ENCODE measurements at regions not wholly inside any gene's neighbourhood (a gene's known extent, or its start where the extent isn't known, plus 50 kb on each side); places are given as distances from the start of the nearest gene placed in this dataset.
A peak's percentile ranks its signal among the peaks of the same experiment; 100 is the strongest.
"Not testable (repeated sequence)": the region's sequence is repeated elsewhere in the genome, so short reads cannot be mapped to it uniquely, and the experiment has no call there.

GRCh38 chr2:234388591-234388990 is 108.3 kb downstream of the ARL4C start:
- WGBS, 2 donors = 70 to 71% methylated on average over 5 of the region's 5 CpGs
- H3K9me3 ChIP-seq (ENCODE audit: control insufficient read depth, low read length) = peaks cover 1% of the 10 kb centered on the region
- no peak for ATAC-seq (ENCODE audit: low FRiP score)

DNA sequence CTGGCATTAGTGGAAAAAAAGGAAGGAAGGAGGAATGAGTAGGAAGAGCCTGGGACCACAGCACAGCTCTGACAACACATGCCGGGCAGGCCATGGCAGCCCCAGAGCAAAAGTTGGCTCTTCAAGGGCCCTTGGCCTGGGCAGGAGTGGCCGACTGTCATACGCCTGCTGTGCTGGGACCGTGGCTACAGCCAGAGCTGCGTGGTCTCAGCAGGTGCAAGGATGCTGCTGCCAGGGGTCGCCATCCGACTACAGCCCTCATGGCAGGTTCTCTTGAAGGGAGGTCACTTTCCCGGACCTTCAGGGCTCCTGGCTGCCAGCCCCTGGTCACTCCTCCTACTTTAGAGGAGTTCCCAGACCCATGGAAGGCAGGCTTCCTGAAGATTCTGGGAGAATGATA is 109.9 kb downstream of the ARL4C start:
- intact Hi-C loops (cut with DNase I) = no loop called here

More at GRCh38 chr2:234388591-234388990, 108.3 kb downstream of the ARL4C start:
- H3K36me3 ChIP-seq (ENCODE audit: control insufficient read depth in 1 of 2, insufficient read depth in 2 of 2, low read length in 1 of 2) = no peaks in the 10 kb centered on the region
- H3K27ac ChIP-seq (ENCODE audit: low read depth in 1 of 2, low read length in 2 of 2) = no peak overlapping the region
- no peak for DNase-seq
- intact Hi-C loops (cut with DNase I) = no loop called here
- no peaks in the 10 kb centered on the region for H3K27me3 ChIP-seq (ENCODE audit: control insufficient read depth in 1 of 2, insufficient read depth in 2 of 2, low read length in 1 of 2)
- no peaks in the 10 kb centered on the region for H3K4me1 ChIP-seq (ENCODE audit: control insufficient read depth in 1 of 2, insufficient read depth in 2 of 2, low read length in 2 of 2)
- no peak overlapping the region for H3K4me3 ChIP-seq (ENCODE audit: low read length in 2 of 2)

DNA sequence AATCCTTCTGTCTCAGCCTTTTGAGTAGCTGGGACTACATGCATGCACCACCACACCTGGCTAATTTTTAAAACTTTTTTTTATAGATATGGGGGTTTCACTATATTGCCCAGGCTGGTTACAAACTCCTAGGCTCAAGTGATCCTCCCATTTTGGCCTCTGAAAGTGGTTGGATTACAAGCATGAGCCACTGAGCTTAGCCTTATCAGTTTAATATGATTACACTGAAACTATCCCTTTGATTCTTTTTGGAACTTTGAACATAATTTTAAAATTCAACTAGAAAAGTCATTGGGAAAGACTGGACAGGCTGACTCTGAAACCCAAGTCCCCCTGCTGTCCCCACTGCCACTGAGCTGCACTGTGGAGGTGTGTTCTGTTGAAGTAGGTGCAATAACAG is 114.8 kb downstream of the ARL4C start:
- H3K4me1 ChIP-seq (ENCODE audit: control insufficient read depth in 1 of 2, insufficient read depth in 2 of 2, low read length in 2 of 2) = no peaks in the 10 kb centered on the region
- intact Hi-C loops (cut with DNase I) = no loop called here
- peaks cover 3% of the 10 kb centered on the region for H3K9me3 ChIP-seq (ENCODE audit: control insufficient read depth, low read length)
- H3K4me3 ChIP-seq (ENCODE audit: low read length in 2 of 2) = no peak overlapping the region
- no peak for DNase-seq
- H3K27ac ChIP-seq (ENCODE audit: low read depth in 1 of 2, low read length in 2 of 2) = no peak overlapping the region
- ATAC-seq (ENCODE audit: low FRiP score) = no peak
- no peaks in the 10 kb centered on the region for H3K27me3 ChIP-seq (ENCODE audit: control insufficient read depth in 1 of 2, insufficient read depth in 2 of 2, low read length in 1 of 2)
- no peaks in the 10 kb centered on the region for H3K36me3 ChIP-seq (ENCODE audit: control insufficient read depth in 1 of 2, insufficient read depth in 2 of 2, low read length in 1 of 2)

More for the DNA sequence above, 109.9 kb downstream of the ARL4C start:
- H3K4me1 ChIP-seq (ENCODE audit: control insufficient read depth in 1 of 2, insufficient read depth in 2 of 2, low read length in 2 of 2) = no peaks in the 10 kb centered on the region
- no peaks in the 10 kb centered on the region for H3K27me3 ChIP-seq (ENCODE audit: control insufficient read depth in 1 of 2, insufficient read depth in 2 of 2, low read length in 1 of 2)
- ATAC-seq (ENCODE audit: low FRiP score) (no peak), DNase-seq (no peak)
- H3K27ac ChIP-seq (ENCODE audit: low read depth in 1 of 2, low read length in 2 of 2) = no peak overlapping the region
- no peak overlapping the region for H3K4me3 ChIP-seq (ENCODE audit: low read length in 2 of 2)
- 82 to 87% methylated on average over 8 of the region's 8 CpGs for WGBS, 2 donors
- no peaks in the 10 kb centered on the region for H3K36me3 ChIP-seq (ENCODE audit: control insufficient read depth in 1 of 2, insufficient read depth in 2 of 2, low read length in 1 of 2)
- H3K9me3 ChIP-seq (ENCODE audit: control insufficient read depth, low read length) = peaks cover 1% of the 10 kb centered on the region

DNA sequence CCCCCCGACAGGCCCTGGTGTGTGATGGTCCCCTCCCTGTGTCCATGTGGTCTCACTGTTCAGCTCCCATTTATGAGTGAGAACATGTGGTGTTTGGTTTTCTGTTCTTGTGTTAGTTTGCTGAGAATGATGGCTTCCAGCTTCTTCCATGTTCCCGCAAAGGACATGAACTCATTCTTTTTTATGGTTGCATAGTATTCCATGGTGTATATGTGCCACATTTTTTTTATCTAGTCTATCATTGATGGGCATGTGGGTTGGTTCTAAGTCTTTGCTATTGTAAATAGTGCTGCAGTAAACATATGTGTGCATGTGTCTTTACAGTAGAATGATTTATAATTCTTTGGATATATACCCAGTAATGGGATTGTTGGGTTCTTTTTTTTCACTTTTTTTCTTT is 117.9 kb downstream of the ARL4C start:
- H3K36me3 ChIP-seq (ENCODE audit: control insufficient read depth in 1 of 2, insufficient read depth in 2 of 2, low read length in 1 of 2); H3K27ac ChIP-seq (ENCODE audit: low read depth in 1 of 2, low read length in 2 of 2); H3K27me3 ChIP-seq (ENCODE audit: control insufficient read depth in 1 of 2, insufficient read depth in 2 of 2, low read length in 1 of 2); ATAC-seq (ENCODE audit: low FRiP score); H3K4me3 ChIP-seq (ENCODE audit: low read length in 2 of 2); H3K9me3 ChIP-seq (ENCODE audit: control insufficient read depth, low read length); H3K4me1 ChIP-seq (ENCODE audit: control insufficient read depth in 1 of 2, insufficient read depth in 2 of 2, low read length in 2 of 2); DNase-seq; intact Hi-C loops (cut with DNase I): not testable (repeated sequence)
- 83 to 84% methylated on average over 2 of the region's 2 CpGs for WGBS, 2 donors

GRCh38 chr2:234378440-234378839 is 118.4 kb downstream of the ARL4C start:
- H3K9me3 ChIP-seq (ENCODE audit: control insufficient read depth, low read length) = peaks cover 1% of the 10 kb centered on the region
- H3K4me3 ChIP-seq (ENCODE audit: low read length in 2 of 2) = no peak overlapping the region
- no peaks in the 10 kb centered on the region for H3K4me1 ChIP-seq (ENCODE audit: control insufficient read depth in 1 of 2, insufficient read depth in 2 of 2, low read length in 2 of 2)
- H3K27ac ChIP-seq (ENCODE audit: low read depth in 1 of 2, low read length in 2 of 2) = no peak overlapping the region
- no peaks in the 10 kb centered on the region for H3K36me3 ChIP-seq (ENCODE audit: control insufficient read depth in 1 of 2, insufficient read depth in 2 of 2, low read length in 1 of 2)
- no peak for ATAC-seq (ENCODE audit: low FRiP score)
- 28 to 35% methylated on average over 4 of the region's 4 CpGs for WGBS, 2 donors
- H3K27me3 ChIP-seq (ENCODE audit: control insufficient read depth in 1 of 2, insufficient read depth in 2 of 2, low read length in 1 of 2) = no peaks in the 10 kb centered on the region
- intact Hi-C loops (cut with DNase I) = no loop called here
- DNase-seq = no peak

DNA sequence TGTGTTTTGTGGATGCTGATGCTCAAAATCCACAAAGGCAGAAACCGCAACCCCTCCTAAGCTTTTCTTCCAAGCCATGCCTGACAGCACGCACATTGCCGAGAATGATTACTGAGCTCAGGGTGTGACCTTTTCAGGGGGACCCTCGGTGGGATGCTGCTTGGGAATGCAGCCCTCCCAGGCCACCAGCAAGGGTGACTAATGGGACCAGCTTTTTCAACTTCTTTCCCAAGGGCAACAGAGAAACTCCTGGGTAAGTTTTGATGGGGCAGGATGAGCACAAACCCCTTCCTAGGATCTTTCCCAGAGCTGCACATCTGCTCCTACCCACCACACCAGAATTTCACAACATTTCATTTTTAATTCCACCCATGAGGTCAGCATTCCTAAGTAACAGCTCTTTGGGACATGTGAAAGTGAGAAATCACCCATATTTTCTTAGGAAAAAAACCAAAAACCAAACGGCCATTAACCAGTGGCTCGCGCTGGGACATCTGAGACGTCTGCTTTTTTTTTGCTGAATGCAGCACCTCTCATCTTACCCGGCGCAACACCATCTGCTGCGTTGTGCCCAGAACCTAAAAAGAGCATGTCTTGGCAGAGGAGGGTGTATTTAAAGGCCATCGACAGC is 119.0 kb downstream of the ARL4C start:
- H3K36me3 ChIP-seq (ENCODE audit: control insufficient read depth in 1 of 2, insufficient read depth in 2 of 2, low read length in 1 of 2) = no peaks in the 10 kb centered on the region
- H3K4me3 ChIP-seq (ENCODE audit: low read length in 2 of 2) = no peak overlapping the region
- no peak for DNase-seq
- H3K4me1 ChIP-seq (ENCODE audit: control insufficient read depth in 1 of 2, insufficient read depth in 2 of 2, low read length in 2 of 2) = no peaks in the 10 kb centered on the region
- H3K9me3 ChIP-seq (ENCODE audit: control insufficient read depth, low read length) = peaks cover 1% of the 10 kb centered on the region
- no peaks in the 10 kb centered on the region for H3K27me3 ChIP-seq (ENCODE audit: control insufficient read depth in 1 of 2, insufficient read depth in 2 of 2, low read length in 1 of 2)
- no peak overlapping the region for H3K27ac ChIP-seq (ENCODE audit: low read depth in 1 of 2, low read length in 2 of 2)
- intact Hi-C loops (cut with DNase I) = no loop called here
- peak; percentile 76 for ATAC-seq (ENCODE audit: low FRiP score)
- WGBS, 2 donors = 7 to 8% methylated on average over 12 of the region's 12 CpGs

DNA sequence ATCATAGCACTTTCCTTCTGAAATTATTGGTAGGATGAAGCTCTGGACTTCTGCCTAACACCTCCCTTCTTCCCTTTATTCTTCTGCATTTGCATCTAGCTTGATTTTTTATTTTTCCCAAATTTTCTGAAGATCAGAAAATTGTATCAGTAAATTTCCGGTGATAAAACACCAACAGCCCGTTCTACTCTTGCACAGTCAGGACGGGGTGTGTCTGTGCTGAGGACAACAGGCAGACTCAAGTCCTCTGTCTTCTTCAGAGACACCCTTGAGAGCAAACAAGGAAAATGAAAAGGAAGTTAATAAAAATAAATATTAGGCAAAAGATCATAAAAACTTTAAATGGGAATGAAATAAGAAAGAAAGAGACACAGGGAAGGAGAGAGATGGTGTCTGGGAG is 120.7 kb downstream of the ARL4C start:
- 89 to 90% methylated on average over 3 of the region's 3 CpGs for WGBS, 2 donors
- DNase-seq = no peak
- Histone ChIP-seq H3K4me1 (ENCODE audit: control insufficient read depth in 1 of 2, insufficient read depth in 2 of 2, low read length in 2 of 2) (no peaks in the 10 kb centered on the region), H3K27me3 (ENCODE audit: control insufficient read depth in 1 of 2, insufficient read depth in 2 of 2, low read length in 1 of 2) (no peaks in the 10 kb centered on the region), H3K4me3 (ENCODE audit: low read length in 2 of 2) (no peak overlapping the region), H3K36me3 (ENCODE audit: control insufficient read depth in 1 of 2, insufficient read depth in 2 of 2, low read length in 1 of 2) (no peaks in the 10 kb centered on the region), H3K27ac (ENCODE audit: low read depth in 1 of 2, low read length in 2 of 2) (no peak overlapping the region), H3K9me3 (ENCODE audit: control insufficient read depth, low read length) (peaks cover 1% of the 10 kb centered on the region)
- intact Hi-C loops (cut with DNase I) = no loop called here
- ATAC-seq (ENCODE audit: low FRiP score) = no peak

DNA sequence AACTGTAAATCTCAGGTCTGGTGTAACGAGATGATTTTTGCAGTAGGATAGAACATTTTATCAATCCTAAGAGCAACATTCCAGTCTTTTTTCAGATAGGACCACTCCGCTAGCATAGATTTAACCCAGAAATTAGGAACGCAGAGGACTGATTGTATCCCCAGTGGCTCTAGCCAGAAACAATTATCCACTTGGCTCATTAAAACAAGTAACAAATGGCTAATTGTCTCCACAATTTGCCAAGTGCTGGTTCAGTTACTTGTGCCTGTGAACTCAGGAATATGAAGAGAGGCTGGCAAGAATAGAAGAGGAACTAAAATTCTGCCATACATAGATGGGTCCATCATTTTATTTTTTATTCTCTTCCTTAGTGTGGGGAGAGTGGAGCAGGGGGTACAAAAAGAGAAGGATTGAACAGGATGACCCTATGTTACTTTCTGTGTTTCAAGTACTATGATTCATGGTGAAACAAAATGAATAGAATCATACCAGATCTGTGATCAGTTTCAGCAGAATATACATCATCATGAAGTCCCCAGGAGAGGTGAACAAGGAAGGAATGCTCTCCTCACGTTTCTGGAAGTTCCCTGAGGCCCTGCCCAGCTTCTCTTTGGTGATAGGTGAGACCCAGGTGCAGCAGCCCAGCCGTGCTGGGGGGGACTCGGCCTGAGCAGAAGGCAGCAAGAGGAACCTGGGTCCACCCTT is 121.6 kb downstream of the ARL4C start:
- H3K36me3 ChIP-seq (ENCODE audit: control insufficient read depth in 1 of 2, insufficient read depth in 2 of 2, low read length in 1 of 2) = no peaks in the 10 kb centered on the region
- H3K27me3 ChIP-seq (ENCODE audit: control insufficient read depth in 1 of 2, insufficient read depth in 2 of 2, low read length in 1 of 2) = no peaks in the 10 kb centered on the region
- ATAC-seq (ENCODE audit: low FRiP score) (no peak), DNase-seq (no peak)
- 71 to 74% methylated on average over 6 of the region's 6 CpGs for WGBS, 2 donors
- intact Hi-C loops (cut with DNase I) = no loop called here
- no peaks in the 10 kb centered on the region for H3K4me1 ChIP-seq (ENCODE audit: control insufficient read depth in 1 of 2, insufficient read depth in 2 of 2, low read length in 2 of 2)
- no peak overlapping the region for H3K27ac ChIP-seq (ENCODE audit: low read depth in 1 of 2, low read length in 2 of 2)
- H3K9me3 ChIP-seq (ENCODE audit: control insufficient read depth, low read length) = no peaks in the 10 kb centered on the region
- H3K4me3 ChIP-seq (ENCODE audit: low read length in 2 of 2) = no peak overlapping the region

DNA sequence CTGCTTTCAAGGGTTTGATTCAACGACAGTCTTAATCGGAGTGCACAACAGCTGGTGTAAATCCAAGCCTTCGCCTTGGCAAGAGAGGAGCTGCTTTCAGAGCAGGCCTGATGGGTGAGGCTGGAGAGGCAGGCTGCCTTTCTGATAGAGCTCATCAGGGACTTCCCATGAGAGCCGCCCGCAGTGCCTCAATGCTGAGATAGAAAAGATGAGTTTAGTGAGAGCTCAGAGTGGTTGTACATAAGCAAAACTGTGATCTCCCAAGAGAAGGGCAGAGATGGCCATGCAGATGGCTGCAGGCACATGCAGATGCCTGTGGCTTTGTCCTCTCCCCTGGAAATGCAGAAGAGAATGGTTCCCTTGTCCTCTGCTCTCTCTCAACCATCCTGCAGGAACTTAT is 122.1 kb downstream of the ARL4C start:
- ATAC-seq (ENCODE audit: low FRiP score) = no peak
- 74 to 86% methylated on average over 5 of the region's 5 CpGs for WGBS, 2 donors
- no peak for DNase-seq
- Histone ChIP-seq H3K36me3 (ENCODE audit: control insufficient read depth in 1 of 2, insufficient read depth in 2 of 2, low read length in 1 of 2) (no peaks in the 10 kb centered on the region), H3K27ac (ENCODE audit: low read depth in 1 of 2, low read length in 2 of 2) (no peak overlapping the region), H3K9me3 (ENCODE audit: control insufficient read depth, low read length) (no peaks in the 10 kb centered on the region), H3K4me1 (ENCODE audit: control insufficient read depth in 1 of 2, insufficient read depth in 2 of 2, low read length in 2 of 2) (no peaks in the 10 kb centered on the region), H3K27me3 (ENCODE audit: control insufficient read depth in 1 of 2, insufficient read depth in 2 of 2, low read length in 1 of 2) (no peaks in the 10 kb centered on the region), H3K4me3 (ENCODE audit: low read length in 2 of 2) (no peak overlapping the region)
- intact Hi-C loops (cut with DNase I) = no loop called here
